ENCODE measurements at regions not wholly inside any gene's neighbourhood (a gene's known extent, or its start where the extent isn't known, plus 50 kb on each side); places are given as distances from the start of the nearest gene placed in this dataset.

DNA sequence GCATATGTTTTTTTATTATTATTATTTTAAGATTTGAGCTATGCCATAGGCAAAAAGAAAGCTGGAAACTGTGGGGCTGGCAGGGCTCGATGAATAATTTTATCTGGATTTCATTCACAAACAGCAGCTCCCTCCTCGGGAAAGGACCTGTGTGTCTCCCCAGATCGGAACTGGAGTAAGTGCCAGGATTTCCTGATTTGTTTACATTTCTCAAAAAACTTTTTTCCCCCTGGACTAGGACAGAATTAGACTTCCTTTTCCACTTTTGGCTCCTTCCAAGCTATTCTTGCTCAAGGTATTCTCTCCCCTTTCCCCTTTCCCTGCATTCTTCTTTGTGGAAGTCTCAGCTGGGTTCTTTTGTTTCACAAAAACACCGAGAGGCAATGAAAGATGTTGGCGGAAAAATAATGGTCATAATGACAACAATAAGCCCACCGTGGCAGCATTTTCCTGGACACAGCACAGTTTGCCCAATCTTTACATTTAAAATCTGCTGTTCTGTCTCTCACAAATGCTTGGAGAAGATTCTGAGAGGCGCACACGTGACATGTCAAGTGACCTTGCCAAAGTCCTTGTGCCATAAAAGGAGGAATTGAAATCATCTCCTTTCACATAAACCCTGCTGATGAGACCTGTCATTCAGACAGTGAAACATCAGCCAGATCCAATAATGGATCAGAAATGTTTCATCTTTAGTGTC, 85.8 kb upstream of the PREP start:
- Histone ChIP-seq H3K4me3 (ENCODE audit: low read depth in 2 of 2, low read length in 1 of 2) (no peak overlapping the region), H3K4me1 (ENCODE audit: control insufficient read depth in 1 of 2, insufficient read depth in 2 of 2, low read depth in 1 of 2, low read length in 1 of 2) (peaks cover 0 to 17% of the 10 kb centered on the region in 2 experiments), H3F3A (replicated peaks; ENCODE audit: insufficient read depth) (peaks cover 14% of the 10 kb centered on the region), H4K20me1 (ENCODE audit: insufficient read depth) (no peaks in the 10 kb centered on the region), H3K27ac (ENCODE audit: low read depth in 2 of 2, low read length in 1 of 2) (peak overlapping the region in 1 of 2 experiments; percentile 56; a peak in 3 of 4 replicates), H3K9me3 (no peaks in the 10 kb centered on the region), H3K4me2 (no peak overlapping the region), H2AFZ (ENCODE audit: low read depth) (peak overlapping the region; percentile 30; the same call in 1 of the 2 replicates), H3K36me3 (replicated peaks in 1 of 2; ENCODE audit: control insufficient read depth in 1 of 2, insufficient read depth in 2 of 2, low read length in 1 of 2) (no peaks in the 10 kb centered on the region), H3K9me2 (no peaks in the 10 kb centered on the region), H3K79me2 (ENCODE audit: insufficient read depth) (no peaks in the 10 kb centered on the region), H3K27me3 (ENCODE audit: insufficient read depth) (no peaks in the 10 kb centered on the region), H3K9ac (no peak overlapping the region)
- CTCF ChIA-PET = interaction anchor here (0.7 to 1.9 kb wide), 3 partner anchors 57 to 982 kb away, joined by 3 to 6 read pairs (median 4); no protein-coding TSS in a partner anchor
- POLR2A ChIA-PET = no interaction called here
- no peak for DNase-seq
- 70% methylated on average over 8 of the region's 8 CpGs for WGBS (ENCODE audit: low lambda C conversion rate)
- TF ChIP-seq, protein P1, sequence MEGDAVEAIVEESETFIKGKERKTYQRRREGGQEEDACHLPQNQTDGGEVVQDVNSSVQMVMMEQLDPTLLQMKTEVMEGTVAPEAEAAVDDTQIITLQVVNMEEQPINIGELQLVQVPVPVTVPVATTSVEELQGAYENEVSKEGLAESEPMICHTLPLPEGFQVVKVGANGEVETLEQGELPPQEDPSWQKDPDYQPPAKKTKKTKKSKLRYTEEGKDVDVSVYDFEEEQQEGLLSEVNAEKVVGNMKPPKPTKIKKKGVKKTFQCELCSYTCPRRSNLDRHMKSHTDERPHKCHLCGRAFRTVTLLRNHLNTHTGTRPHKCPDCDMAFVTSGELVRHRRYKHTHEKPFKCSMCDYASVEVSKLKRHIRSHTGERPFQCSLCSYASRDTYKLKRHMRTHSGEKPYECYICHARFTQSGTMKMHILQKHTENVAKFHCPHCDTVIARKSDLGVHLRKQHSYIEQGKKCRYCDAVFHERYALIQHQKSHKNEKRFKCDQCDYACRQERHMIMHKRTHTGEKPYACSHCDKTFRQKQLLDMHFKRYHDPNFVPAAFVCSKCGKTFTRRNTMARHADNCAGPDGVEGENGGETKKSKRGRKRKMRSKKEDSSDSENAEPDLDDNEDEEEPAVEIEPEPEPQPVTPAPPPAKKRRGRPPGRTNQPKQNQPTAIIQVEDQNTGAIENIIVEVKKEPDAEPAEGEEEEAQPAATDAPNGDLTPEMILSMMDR (IDR thresholded peaks at IDR 0.05) = no peak
- TF ChIP-seq, protein P2, sequence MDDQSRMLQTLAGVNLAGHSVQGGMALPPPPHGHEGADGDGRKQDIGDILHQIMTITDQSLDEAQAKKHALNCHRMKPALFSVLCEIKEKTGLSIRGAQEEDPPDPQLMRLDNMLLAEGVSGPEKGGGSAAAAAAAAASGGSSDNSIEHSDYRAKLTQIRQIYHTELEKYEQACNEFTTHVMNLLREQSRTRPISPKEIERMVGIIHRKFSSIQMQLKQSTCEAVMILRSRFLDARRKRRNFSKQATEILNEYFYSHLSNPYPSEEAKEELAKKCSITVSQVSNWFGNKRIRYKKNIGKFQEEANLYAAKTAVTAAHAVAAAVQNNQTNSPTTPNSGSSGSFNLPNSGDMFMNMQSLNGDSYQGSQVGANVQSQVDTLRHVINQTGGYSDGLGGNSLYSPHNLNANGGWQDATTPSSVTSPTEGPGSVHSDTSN (IDR thresholded peaks at IDR 0.05) = no peak
- TF ChIP-seq, protein P3, sequence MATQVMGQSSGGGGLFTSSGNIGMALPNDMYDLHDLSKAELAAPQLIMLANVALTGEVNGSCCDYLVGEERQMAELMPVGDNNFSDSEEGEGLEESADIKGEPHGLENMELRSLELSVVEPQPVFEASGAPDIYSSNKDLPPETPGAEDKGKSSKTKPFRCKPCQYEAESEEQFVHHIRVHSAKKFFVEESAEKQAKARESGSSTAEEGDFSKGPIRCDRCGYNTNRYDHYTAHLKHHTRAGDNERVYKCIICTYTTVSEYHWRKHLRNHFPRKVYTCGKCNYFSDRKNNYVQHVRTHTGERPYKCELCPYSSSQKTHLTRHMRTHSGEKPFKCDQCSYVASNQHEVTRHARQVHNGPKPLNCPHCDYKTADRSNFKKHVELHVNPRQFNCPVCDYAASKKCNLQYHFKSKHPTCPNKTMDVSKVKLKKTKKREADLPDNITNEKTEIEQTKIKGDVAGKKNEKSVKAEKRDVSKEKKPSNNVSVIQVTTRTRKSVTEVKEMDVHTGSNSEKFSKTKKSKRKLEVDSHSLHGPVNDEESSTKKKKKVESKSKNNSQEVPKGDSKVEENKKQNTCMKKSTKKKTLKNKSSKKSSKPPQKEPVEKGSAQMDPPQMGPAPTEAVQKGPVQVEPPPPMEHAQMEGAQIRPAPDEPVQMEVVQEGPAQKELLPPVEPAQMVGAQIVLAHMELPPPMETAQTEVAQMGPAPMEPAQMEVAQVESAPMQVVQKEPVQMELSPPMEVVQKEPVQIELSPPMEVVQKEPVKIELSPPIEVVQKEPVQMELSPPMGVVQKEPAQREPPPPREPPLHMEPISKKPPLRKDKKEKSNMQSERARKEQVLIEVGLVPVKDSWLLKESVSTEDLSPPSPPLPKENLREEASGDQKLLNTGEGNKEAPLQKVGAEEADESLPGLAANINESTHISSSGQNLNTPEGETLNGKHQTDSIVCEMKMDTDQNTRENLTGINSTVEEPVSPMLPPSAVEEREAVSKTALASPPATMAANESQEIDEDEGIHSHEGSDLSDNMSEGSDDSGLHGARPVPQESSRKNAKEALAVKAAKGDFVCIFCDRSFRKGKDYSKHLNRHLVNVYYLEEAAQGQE (IDR thresholded peaks at IDR 0.05; ENCODE audit: low read depth, low read length) = no peak
- no peak for TF ChIP-seq RXRA (IDR thresholded peaks at IDR 0.05; ENCODE audit: borderline replicate concordance, low read depth)
- TF ChIP-seq NFIC (IDR thresholded peaks at IDR 0.05; ENCODE audit: borderline replicate concordance) = no peak
- TF ChIP-seq POLR2AphosphoS5 (IDR thresholded peaks at IDR 0.05; ENCODE audit: low read depth, low read length) = no peak
- TF ChIP-seq RAD21 (IDR thresholded peaks at IDR 0.05; ENCODE audit: low read length) = no peak
- TF ChIP-seq CHD2 (IDR thresholded peaks at IDR 0.05; ENCODE audit: low read length, partially characterized antibody) = no peak
- no peak for TF ChIP-seq MEF2A (IDR thresholded peaks at IDR 0.05; ENCODE audit: borderline replicate concordance, low read depth)
- TF ChIP-seq RFX5 (IDR thresholded peaks at IDR 0.05; ENCODE audit: low read length) = no peak
- no peak for TF ChIP-seq TAF1 (IDR thresholded peaks at IDR 0.05; ENCODE audit: borderline replicate concordance, low read depth, low read length)
